ENCODE measurements at regions not wholly inside any gene's neighbourhood (a gene's known extent, or its start where the extent isn't known, plus 50 kb on each side); places are given as distances from the start of the nearest gene placed in this dataset.

DNA sequence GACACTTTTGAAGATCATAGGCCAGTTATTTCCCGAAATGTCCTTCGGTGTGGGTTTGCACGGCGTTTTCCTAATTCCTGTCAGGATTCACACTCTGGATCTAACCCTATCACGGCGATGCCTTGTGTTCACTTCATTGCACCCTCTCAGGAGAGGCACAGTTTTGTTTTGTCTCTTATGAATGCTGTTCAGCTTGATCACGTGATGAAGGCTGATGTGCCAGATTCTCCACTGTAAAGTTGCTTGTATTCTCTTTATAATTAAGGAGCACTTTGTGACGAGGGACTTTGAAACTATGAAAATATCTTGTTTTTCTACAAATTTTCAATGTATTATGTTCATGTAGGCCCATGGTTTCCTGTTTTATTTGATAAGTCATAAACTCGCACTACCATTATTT lies 568.1 kb downstream of the ACTR3B start:
- no peak for ATAC-seq (replicated peaks in 6 of 8)

GRCh38 chr7:153331427-153331826 lies 571.9 kb downstream of the ACTR3B start:
- no peaks in the 10 kb centered on the region for H3K4me1 ChIP-seq (replicated peaks in 1 of 2)
- no peak overlapping the region for H3K27ac ChIP-seq
- no peak overlapping the region for H3K4me3 ChIP-seq
- no peak for ATAC-seq (replicated peaks in 6 of 8)
- WGBS, 10 experiments: 40 to 55% methylated on average over 1 to 3 of the region's 3 CpGs; no CpG with 5 or more reads in 8 of the 10 experiments
- in situ Hi-C loops (cut with MboI; ENCODE audit: low pct_unique_long_range_greater_than_20kb in 2 of 9, low sequenced_read_pairs in 9 of 9, unreplicated experiment in 9 of 9): no loop called here

More for the DNA sequence above, 568.1 kb downstream of the ACTR3B start:
- 20 to 90% (median 61%) methylated on average over 4 to 9 of the region's 9 CpGs for WGBS, 10 experiments
- Histone ChIP-seq H3K27ac (no peak overlapping the region), H3K4me1 (replicated peaks in 1 of 2) (no peaks in the 10 kb centered on the region), H3K4me3 (no peak overlapping the region)
- in situ Hi-C loops (cut with MboI; ENCODE audit: low pct_unique_long_range_greater_than_20kb in 2 of 9, low sequenced_read_pairs in 9 of 9, unreplicated experiment in 9 of 9): no loop called here

GRCh38 chr7:153354071-153354470 lies 594.5 kb downstream of the ACTR3B start:
- WGBS, 10 experiments: 0 to 100% (median 50%) methylated on average over 1 to 4 of the region's 5 CpGs; no CpG with 5 or more reads in 1 of the 10 experiments
- in situ Hi-C loops (cut with MboI; ENCODE audit: low pct_unique_long_range_greater_than_20kb in 2 of 9, low sequenced_read_pairs in 9 of 9, unreplicated experiment in 9 of 9): no loop called here
- H3K4me1 ChIP-seq (replicated peaks in 1 of 2): no peaks in the 10 kb centered on the region
- H3K27ac ChIP-seq: no peak overlapping the region
- no peak for ATAC-seq (replicated peaks in 6 of 8)
- no peak overlapping the region for H3K4me3 ChIP-seq

DNA sequence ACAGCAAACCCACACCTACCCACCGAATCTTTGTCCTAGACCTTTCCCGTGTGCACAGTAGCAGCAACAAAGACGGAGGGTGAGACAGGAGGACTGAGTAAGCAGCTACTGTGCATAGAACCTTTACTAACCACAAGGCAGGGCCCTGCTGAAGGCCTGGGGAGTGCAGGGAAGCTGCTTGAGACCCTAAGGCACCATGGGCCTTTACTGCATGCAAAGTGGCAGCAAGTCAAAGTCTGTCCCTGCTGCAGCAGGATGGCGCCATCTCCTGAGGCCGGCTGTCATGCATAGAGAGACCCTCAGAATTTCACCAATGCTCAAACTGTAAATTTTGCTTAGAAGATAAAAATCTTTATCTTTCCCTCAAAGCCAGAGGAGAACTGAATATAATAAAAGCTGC lies 610.5 kb downstream of the ACTR3B start:
- Histone ChIP-seq H3K4me3 (no peak overlapping the region), H3K27ac (no peak overlapping the region), H3K4me1 (replicated peaks in 1 of 2) (no peaks in the 10 kb centered on the region)
- WGBS, 10 experiments: 0 to 75% (median 63%) methylated on average over 1 to 5 of the region's 5 CpGs; no CpG with 5 or more reads in 1 of the 10 experiments
- ATAC-seq (replicated peaks in 6 of 8): no peak
- in situ Hi-C loops (cut with MboI; ENCODE audit: low pct_unique_long_range_greater_than_20kb in 2 of 9, low sequenced_read_pairs in 9 of 9, unreplicated experiment in 9 of 9): no loop called here

DNA sequence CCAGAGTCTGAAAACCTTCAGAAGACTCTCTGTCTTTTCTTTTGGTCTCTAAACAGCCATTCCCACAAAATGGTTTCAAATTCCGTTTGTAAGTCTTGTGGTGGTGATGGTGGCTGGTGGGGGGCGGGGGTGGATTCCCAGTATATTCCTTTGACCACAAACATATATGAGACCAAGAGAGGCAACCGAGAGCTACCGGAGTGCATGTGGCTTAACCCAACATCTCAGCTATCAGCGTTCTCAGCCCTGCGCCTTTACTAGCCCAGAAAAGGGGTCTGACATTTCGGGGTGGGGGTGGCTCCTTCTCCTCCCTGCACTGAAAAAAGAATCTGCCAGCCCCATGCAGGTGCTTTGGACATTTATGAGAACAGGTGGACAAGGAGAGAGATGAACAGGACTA lies 621.1 kb downstream of the ACTR3B start:
- Histone ChIP-seq H3K4me1 (replicated peaks in 1 of 2) (no peaks in the 10 kb centered on the region), H3K4me3 (no peak overlapping the region), H3K27ac (no peak overlapping the region)
- no peak for ATAC-seq (replicated peaks in 6 of 8)
- in situ Hi-C loops (cut with MboI; ENCODE audit: low pct_unique_long_range_greater_than_20kb in 2 of 9, low sequenced_read_pairs in 9 of 9, unreplicated experiment in 9 of 9): no loop called here
- WGBS, 10 experiments: 0 to 73% (median 40%) methylated on average over 1 to 5 of the region's 7 CpGs; no CpG with 5 or more reads in 3 of the 10 experiments

DNA sequence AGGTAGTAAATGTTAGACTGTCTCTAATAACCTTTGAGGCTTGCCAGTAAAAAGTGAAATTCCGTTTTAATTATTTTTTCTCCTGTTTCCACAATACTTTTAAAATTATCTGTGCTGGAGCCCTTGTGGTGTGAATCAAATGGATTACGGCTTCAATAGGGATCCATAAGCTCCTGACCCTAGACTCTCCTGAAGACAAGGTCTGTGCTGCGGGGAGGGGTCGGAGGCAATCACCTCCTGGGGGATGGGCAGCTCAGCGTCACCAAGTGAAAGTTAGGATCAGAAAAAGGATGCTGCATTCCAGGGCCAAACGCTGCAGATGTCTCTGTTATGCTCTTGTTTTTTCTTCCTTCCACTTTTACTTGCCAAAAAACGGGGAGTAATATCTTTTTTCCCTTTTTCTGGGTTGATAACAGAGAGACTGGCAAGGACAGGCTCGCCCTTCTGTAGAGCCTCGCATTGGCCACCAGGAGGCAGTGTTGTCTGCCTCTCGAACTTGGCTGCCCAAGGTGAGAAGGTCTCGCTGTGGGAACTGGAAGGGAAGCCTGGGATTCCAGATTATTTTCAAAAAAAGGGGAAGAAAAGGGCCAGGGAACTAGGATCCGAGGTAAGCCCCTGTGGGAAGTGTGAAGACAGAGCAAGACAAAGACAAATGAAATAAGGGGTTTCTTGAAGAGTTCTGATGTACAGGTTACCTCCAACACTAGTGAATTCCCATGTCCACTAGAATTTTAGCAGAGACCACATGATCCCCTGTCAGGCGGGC lies 621.9 kb downstream of the ACTR3B start:
- WGBS, 10 experiments: 0 to 42% (median 24%) methylated on average over 1 to 12 of the region's 13 CpGs
- no peak overlapping the region for H3K27ac ChIP-seq
- in situ Hi-C loops (cut with MboI; ENCODE audit: low pct_unique_long_range_greater_than_20kb in 2 of 9, low sequenced_read_pairs in 9 of 9, unreplicated experiment in 9 of 9): no loop called here
- no peaks in the 10 kb centered on the region for H3K4me1 ChIP-seq (replicated peaks in 1 of 2)
- no peak overlapping the region for H3K4me3 ChIP-seq
- peak in 4 of 8 experiments; percentile 46 to 97 (median 68) for ATAC-seq (replicated peaks in 6 of 8)

DNA sequence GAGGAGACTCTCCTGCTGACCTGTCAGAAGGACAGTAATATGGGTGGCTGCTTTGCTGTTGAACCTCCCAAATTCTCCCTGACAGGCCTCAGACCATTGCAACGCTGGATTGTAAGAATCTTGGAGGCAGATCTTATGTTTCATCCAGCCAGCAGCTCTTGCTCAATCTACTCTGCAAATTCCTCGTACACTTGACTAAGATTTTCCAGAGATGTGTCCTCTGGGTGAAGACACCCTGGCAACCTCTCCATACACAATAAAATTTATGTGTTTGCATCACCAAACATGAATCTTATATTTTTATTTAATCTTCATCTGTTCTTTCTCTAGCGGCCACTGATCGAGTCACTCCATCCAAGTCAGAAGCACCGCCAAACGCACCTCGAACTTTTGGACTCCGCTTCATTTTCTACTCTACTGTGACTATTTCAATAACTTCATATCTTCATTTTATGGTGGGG lies 623.1 kb downstream of the ACTR3B start:
- Histone ChIP-seq H3K4me1 (replicated peaks in 1 of 2) (no peaks in the 10 kb centered on the region), H3K27ac (no peak overlapping the region), H3K4me3 (no peak overlapping the region)
- WGBS, 10 experiments: 5 to 100% (median 58%) methylated on average over 1 to 8 of the region's 8 CpGs; no CpG with 5 or more reads in 2 of the 10 experiments
- no peak for ATAC-seq (replicated peaks in 6 of 8)
- in situ Hi-C loops (cut with MboI; ENCODE audit: low pct_unique_long_range_greater_than_20kb in 2 of 9, low sequenced_read_pairs in 9 of 9, unreplicated experiment in 9 of 9): no loop called here

DNA sequence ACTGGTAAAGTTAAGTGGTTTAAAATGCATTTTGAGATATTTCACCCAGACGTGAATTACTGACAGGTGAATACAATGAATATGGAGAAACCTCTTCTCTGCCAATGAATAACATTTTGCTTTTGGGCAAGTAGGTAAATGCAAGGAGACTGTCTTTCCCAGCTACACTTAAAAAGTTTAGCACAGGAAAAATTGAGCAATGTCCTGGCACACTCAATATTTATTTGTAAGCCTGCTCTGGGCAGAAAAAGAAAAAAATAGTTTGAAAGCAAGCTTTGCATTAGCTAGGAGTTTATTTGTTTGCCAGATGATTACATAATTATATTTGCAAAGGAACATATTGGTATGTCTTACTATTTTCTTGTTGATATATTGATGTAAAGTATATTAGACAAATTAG lies 624.2 kb downstream of the ACTR3B start:
- WGBS, 10 experiments: 0 to 83% (median 44%) methylated on average over 1 of the region's 1 CpG; no CpG with 5 or more reads in 5 of the 10 experiments
- Histone ChIP-seq H3K4me1 (replicated peaks in 1 of 2) (no peaks in the 10 kb centered on the region), H3K4me3 (no peak overlapping the region), H3K27ac (no peak overlapping the region)
- ATAC-seq (replicated peaks in 6 of 8): no peak
- in situ Hi-C loops (cut with MboI; ENCODE audit: low pct_unique_long_range_greater_than_20kb in 2 of 9, low sequenced_read_pairs in 9 of 9, unreplicated experiment in 9 of 9): no loop called here

DNA sequence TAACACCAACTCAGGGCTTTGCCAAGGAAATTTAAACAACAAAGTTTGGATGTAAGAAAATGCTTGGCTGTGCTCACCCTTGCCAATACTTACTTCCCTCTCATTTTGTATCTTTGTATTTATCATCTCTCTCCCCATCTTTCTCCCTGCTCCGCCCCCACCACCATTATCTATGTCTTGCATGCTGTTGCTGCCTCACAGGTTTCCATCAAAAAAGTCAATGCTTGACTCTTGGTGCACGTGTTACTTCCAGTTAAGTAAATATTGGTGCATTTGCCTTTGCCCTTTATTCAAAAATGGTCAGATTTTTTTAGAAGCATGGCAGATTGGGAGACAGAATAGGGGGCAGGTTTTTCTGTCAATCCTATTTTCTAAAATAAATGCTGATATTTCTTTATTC lies 626.0 kb downstream of the ACTR3B start:
- Histone ChIP-seq H3K4me1 (replicated peaks in 1 of 2) (no peaks in the 10 kb centered on the region), H3K4me3 (no peak overlapping the region), H3K27ac (no peak overlapping the region)
- ATAC-seq (replicated peaks in 6 of 8): no peak
- in situ Hi-C loops (cut with MboI; ENCODE audit: low pct_unique_long_range_greater_than_20kb in 2 of 9, low sequenced_read_pairs in 9 of 9, unreplicated experiment in 9 of 9): no loop called here
- 0 to 70% (median 0%) methylated on average over 1 to 2 of the region's 2 CpGs; no CpG with 5 or more reads in 2 of the 10 experiments for WGBS, 10 experiments

- in situ Hi-C loops (cut with MboI; ENCODE audit: low pct_unique_long_range_greater_than_20kb in 2 of 9, low sequenced_read_pairs in 9 of 9, unreplicated experiment in 9 of 9): no loop called here
- Histone ChIP-seq H3K4me1 (replicated peaks in 1 of 2) (no peaks in the 10 kb centered on the region), H3K4me3 (no peak overlapping the region), H3K27ac (no peak overlapping the region)
- no peak for ATAC-seq (replicated peaks in 6 of 8)
- 40 to 80% (median 57%) methylated on average over 1 to 3 of the region's 10 CpGs; no CpG with 5 or more reads in 7 of the 10 experiments for WGBS, 10 experiments
These were observed 627.0 kb downstream of the ACTR3B start for GRCh38 chr7:153386556-153386955.

GRCh38 chr7:153388611-153389010 lies 629.1 kb downstream of the ACTR3B start:
- in situ Hi-C loops (cut with MboI; ENCODE audit: low pct_unique_long_range_greater_than_20kb in 2 of 9, low sequenced_read_pairs in 9 of 9, unreplicated experiment in 9 of 9): no loop called here
- ATAC-seq (replicated peaks in 6 of 8): no peak
- H3K4me3 ChIP-seq: no peak overlapping the region
- H3K27ac ChIP-seq: no peak overlapping the region
- H3K4me1 ChIP-seq (replicated peaks in 1 of 2): no peaks in the 10 kb centered on the region

GRCh38 chr7:153389261-153389660 lies 629.7 kb downstream of the ACTR3B start:
- Histone ChIP-seq H3K4me1 (replicated peaks in 1 of 2) (no peaks in the 10 kb centered on the region), H3K4me3 (no peak overlapping the region), H3K27ac (no peak overlapping the region)
- in situ Hi-C loops (cut with MboI; ENCODE audit: low pct_unique_long_range_greater_than_20kb in 2 of 9, low sequenced_read_pairs in 9 of 9, unreplicated experiment in 9 of 9): no loop called here
- ATAC-seq (replicated peaks in 6 of 8): no peak
- 0 to 80% (median 14%) methylated on average over 1 to 3 of the region's 3 CpGs; no CpG with 5 or more reads in 2 of the 10 experiments for WGBS, 10 experiments

DNA sequence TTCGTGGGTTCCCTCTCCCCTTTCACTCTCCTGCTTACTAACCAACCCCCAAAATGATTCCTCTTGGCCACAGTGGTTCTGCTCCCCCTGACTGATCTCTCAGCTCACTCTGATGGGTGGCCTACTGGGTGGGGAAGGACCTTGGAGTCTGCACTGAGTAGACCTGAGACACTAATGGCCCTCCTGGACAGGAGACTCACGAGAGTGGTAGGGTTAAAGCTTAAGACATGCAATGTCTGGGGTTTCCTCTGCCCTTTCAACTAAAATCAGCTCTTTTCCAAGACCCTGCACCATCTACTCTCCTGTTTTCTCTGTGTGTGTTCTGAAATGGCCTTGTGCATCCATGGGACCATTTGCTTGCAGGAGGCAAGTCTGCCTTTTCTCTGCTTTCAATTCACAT lies 631.4 kb downstream of the ACTR3B start:
- in situ Hi-C loops (cut with MboI; ENCODE audit: low pct_unique_long_range_greater_than_20kb in 2 of 9, low sequenced_read_pairs in 9 of 9, unreplicated experiment in 9 of 9): no loop called here
- no peaks in the 10 kb centered on the region for H3K4me1 ChIP-seq (replicated peaks in 1 of 2)
- no peak overlapping the region for H3K27ac ChIP-seq
- ATAC-seq (replicated peaks in 6 of 8): no peak
- 0 to 21% (median 17%) methylated on average over 1 to 2 of the region's 2 CpGs; no CpG with 5 or more reads in 4 of the 10 experiments for WGBS, 10 experiments
- H3K4me3 ChIP-seq: no peak overlapping the region

DNA sequence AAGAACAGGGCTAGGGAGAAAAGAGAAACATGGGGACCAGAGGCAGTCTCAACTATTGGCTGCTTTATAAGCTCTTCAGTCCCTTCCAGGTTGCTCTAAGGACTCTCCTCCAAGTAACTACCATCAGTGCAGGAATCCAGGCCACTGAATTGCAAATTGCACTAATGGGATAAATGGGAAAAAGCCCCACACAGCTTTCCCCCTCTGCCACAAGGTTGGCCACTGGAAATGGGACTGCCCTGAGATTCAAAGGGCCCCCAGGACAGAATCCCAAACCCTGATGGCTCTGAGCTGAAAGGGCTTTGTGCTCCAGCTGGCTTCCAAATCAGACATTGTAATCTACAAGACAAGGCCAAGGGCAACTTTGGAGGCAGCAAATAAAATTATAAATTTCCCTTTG lies 633.2 kb downstream of the ACTR3B start:
- no peak for ATAC-seq (replicated peaks in 6 of 8)
- H3K4me1 ChIP-seq (replicated peaks in 1 of 2): no peaks in the 10 kb centered on the region
- in situ Hi-C loops (cut with MboI; ENCODE audit: low pct_unique_long_range_greater_than_20kb in 2 of 9, low sequenced_read_pairs in 9 of 9, unreplicated experiment in 9 of 9): no loop called here

More for the DNA sequence above, 633.2 kb downstream of the ACTR3B start:
- Histone ChIP-seq H3K4me3 (no peak overlapping the region), H3K27ac (no peak overlapping the region)

Measured in motor neuron (in vitro differentiated cells).